Vagina (tissue), 2 donors: ENCODE measurements at regions not wholly inside any gene's neighbourhood (a gene's known extent, or its start where the extent isn't known, plus 50 kb on each side); places are given as distances from the start of the nearest gene placed in this dataset.

Experiments used
- CTCF ChIP-seq, 3 experiments: fragments of 450-650 bp in 2 of 3; fragments of 200-600 bp in 1 of 3; sonication (generic) in 1 of 3; IDR thresholded peaks; one replicate each; pipeline ENCODE4 v1.5.1; 2017 to 2019; ENCODE audit warnings: antibody characterized with exemption in 3 of 3, mild to moderate bottlenecking in 2 of 3, moderate library complexity in 2 of 3
- POLR2A ChIP-seq, 2 donors: fragments of 450-650 bp; IDR thresholded peaks; one replicate each; pipeline ENCODE4 v1.6.1; 2017; ENCODE audit warnings: antibody characterized with exemption in 2 of 2, mild to moderate bottlenecking in 2 of 2, moderate library complexity in 2 of 2
- POLR2AphosphoS5 ChIP-seq, 2 donors: sonication (generic); formaldehyde crosslinking; IDR thresholded peaks; one replicate each; pipeline ENCODE4 v1.9.0; 2017; ENCODE audit warnings: antibody characterized with exemption in 2 of 2, mild to moderate bottlenecking in 2 of 2, low read depth in 1 of 2; ENCODE audit not compliant: insufficient read depth in 1 of 2

GRCh38 chr3:154602241-154602640 is 172.3 kb upstream of the GPR149 start:
- TF ChIP-seq CTCF (IDR thresholded peaks at IDR 0.05) (no peak), POLR2A (IDR thresholded peaks at IDR 0.05) (no peak), POLR2AphosphoS5 (IDR thresholded peaks at IDR 0.05; ENCODE audit: insufficient read depth in 1 of 2, low read depth in 1 of 2) (no peak)
